K562 (cell line): ENCODE measurements at regions not wholly inside any gene's neighbourhood (a gene's known extent, or its start where the extent isn't known, plus 50 kb on each side); places are given as distances from the start of the nearest gene placed in this dataset.

ENCODE experiments used
- ATAC-seq: fragments of 200-7000 bp; cut with Tn5 transposase; 3 replicates; pipeline ENCODE4 v1.9.1; 2020; ENCODE audit warnings: moderate library complexity
- BruUV-seq: library from RNA; stranded (reverse); fragments of 400-500 nt; replicated peaks from 2 replicates; lab custom pipeline; 2021; lab: Mats Ljungman, UMichigan
- CTCF ChIA-PET: fragments of 300-600 bp; formaldehyde crosslinking; extraction: SDS; loops from one replicate; lab custom pipeline; 2021; ENCODE audit warnings: low intra/inter-chr PET ratio; lab: Yijun Ruan, JAX
- POLR2A ChIA-PET: fragments of 300-600, 350-650 bp; sonication (Branson Sonifier 250); formaldehyde crosslinking; extraction: SDS; loops from one replicate; lab custom pipeline; 2021; ENCODE audit warnings: antibody characterized with exemption, inconsistent platforms; lab: Yijun Ruan, JAX
- DNase-seq, 4 experiments: peaks; one replicate each; pipeline versions ENCODE4 v3.0.0 to v3.0.0-alpha.2; 2011 to 2018; ENCODE audit warnings: low spot score in 3 of 4, mixed read lengths in 3 of 4; ENCODE audit errors: extremely low read depth in 1 of 4
- FAIRE-seq: peaks from 2 replicates; lab custom pipeline; 2011; peaks lifted over from hg19 to GRCh38; lab: Jason Lieb, UNC
- H2AFZ ChIP-seq: 2 replicates; pipeline ENCODE4 v1.6.0; 2011; ENCODE audit warnings: low read depth, low read length, control low read depth, inconsistent platforms
- H3K27ac ChIP-seq: fragments of 200-600 bp; 3 replicates; pipeline ENCODE4 v1.8.0; 2011; ENCODE audit warnings: low read depth, mild to moderate bottlenecking, control low read depth, inconsistent platforms, low read length, moderate library complexity, mixed read lengths; ENCODE audit errors: extremely low read depth
- H3K27me3 ChIP-seq, 2 experiments: fragments of 300-600 bp in 1 of 2; 2 replicates in 1 of 2; 3 replicates in 1 of 2; pipeline versions ENCODE4 v1.6.0 to v1.8.0; 2011; ENCODE audit warnings: inconsistent platforms in 2 of 2, low read length in 2 of 2, mild to moderate bottlenecking in 1 of 2, mixed read lengths in 1 of 2, moderate library complexity in 1 of 2; ENCODE audit not compliant: control insufficient read depth in 2 of 2, insufficient read depth in 2 of 2
- H3K36me3 ChIP-seq: fragments of 300-600 bp; 3 replicates; pipeline ENCODE4 v1.8.0; 2011; ENCODE audit warnings: mild to moderate bottlenecking, low read length, inconsistent platforms; ENCODE audit not compliant: control insufficient read depth, insufficient read depth
- H3K4me1 ChIP-seq, 2 experiments: fragments of 200-600 bp in 1 of 2; replicated peaks in 1 of 2; 2 replicates in 1 of 2; 3 replicates in 1 of 2; pipeline versions ENCODE4 v1.5.1 to v1.8.0; 2011; ENCODE audit warnings: inconsistent platforms in 2 of 2, low read length in 2 of 2, mild to moderate bottlenecking in 1 of 2, mixed read lengths in 1 of 2, moderate library complexity in 1 of 2; ENCODE audit not compliant: control insufficient read depth in 2 of 2, insufficient read depth in 2 of 2
- H3K4me2 ChIP-seq: 2 replicates; pipeline ENCODE4 v1.6.1; 2011; ENCODE audit warnings: low read length, control low read depth, inconsistent platforms, mixed read lengths; ENCODE audit not compliant: insufficient read depth
- H3K4me3 ChIP-seq: fragments of 200-600 bp; sonication (generic), shearing (Covaris generic); 2 replicates; pipeline ENCODE4 v1.5.1; 2016; ENCODE audit warnings: control low read depth, inconsistent platforms
- H3K79me2 ChIP-seq: fragments of 200-600 bp; 3 replicates; pipeline ENCODE4 v1.8.0; 2011; ENCODE audit warnings: low read length, inconsistent platforms; ENCODE audit not compliant: control insufficient read depth, insufficient read depth
- H3K9ac ChIP-seq, 2 experiments: 2 replicates each; pipeline versions ENCODE4 v1.6.0 to v1.6.1; 2011; ENCODE audit warnings: low read depth in 2 of 2, low read length in 2 of 2, control low read depth in 1 of 2, inconsistent platforms in 1 of 2, mild to moderate bottlenecking in 1 of 2, mixed read lengths in 1 of 2; ENCODE audit not compliant: insufficient read depth in 1 of 2
- H3K9me1 ChIP-seq: one replicate; pipeline ENCODE4 v1.6.0; 2011; ENCODE audit warnings: inconsistent platforms, mild to moderate bottlenecking, low read length, moderate library complexity; ENCODE audit not compliant: control insufficient read depth, insufficient read depth
- H3K9me3 ChIP-seq: replicated peaks from 2 replicates; pipeline ENCODE4 v1.5.1; 2011; ENCODE audit warnings: low read depth, low read length, inconsistent platforms; ENCODE audit not compliant: control insufficient read depth, insufficient read depth
- H4K20me1 ChIP-seq: replicated peaks from 2 replicates; pipeline ENCODE4 v1.6.1; 2011; ENCODE audit warnings: low read length, inconsistent platforms, mixed read lengths; ENCODE audit not compliant: control insufficient read depth, insufficient read depth
- ELF1 ChIP-seq: fragments of 200-800 bp; sonication (Bioruptor generic); IDR thresholded peaks from 2 replicates; pipeline ENCODE4 v1.6.1; 2016; ENCODE audit warnings: missing genetic modification characterization, missing compliant biosample characterization
- KLF16 ChIP-seq: IDR thresholded peaks from 2 replicates; pipeline ENCODE4 v1.6.1; 2016; ENCODE audit warnings: antibody characterized with exemption
- NR2C1 ChIP-seq, 2 experiments: fragments of 450-650 bp; IDR thresholded peaks; 2 replicates each; pipeline ENCODE4 v1.6.1; 2017; ENCODE audit warnings: mild to moderate bottlenecking in 2 of 2, antibody characterized with exemption in 1 of 2, inconsistent platforms in 1 of 2, missing compliant biosample characterization in 1 of 2, missing genetic modification characterization in 1 of 2
- USF2 ChIP-seq: sonication (generic); formaldehyde crosslinking; IDR thresholded peaks from 2 replicates; pipeline ENCODE4 v1.5.0; 2020; ENCODE audit warnings: missing genetic modification reagents
- WGBS: fragments of 100-300 bp; shearing (Covaris generic); methylation state at CpG from one replicate; pipeline ENCODE4 v1.1.6; 2016; ENCODE audit warnings: low coverage, mixed read lengths; ENCODE audit not compliant: insufficient coverage; ENCODE audit errors: missing lambda C conversion rate; 5-methylcytosine and 5-hydroxymethylcytosine counted together
- in situ Hi-C: fragments of 300-500 bp; cut with MboI; formaldehyde crosslinking; loops from 4 replicates; pipeline ENCODE4 v1.15.0; 2018; ENCODE audit warnings: inconsistent platforms, mixed read lengths
- intact Hi-C: fragments of 100-400 bp; cut with micrococcal nuclease; formaldehyde crosslinking; loops from 2 replicates; pipeline ENCODE4 v1.14.2; 2022

GRCh38 chr5:6006838-6007314 is 371.5 kb downstream of the MED10 start (continued):
- TF ChIP-seq USF2 (CRISPR knock-in tag) (no peak), KLF16 (no peak), ELF1 (no peak)

GRCh38 chr5:6003040-6003825 is 375.1 kb downstream of the MED10 start:
- Histone ChIP-seq H3K27ac (no peak overlapping the region), H3K4me1 (no peaks in the 10 kb centered on the region), H3K9ac (no peak overlapping the region), H3K4me2 (no peak overlapping the region), H2AFZ (no peak overlapping the region), H3K4me3 (no peak overlapping the region), H3K9me1 (no peaks in the 10 kb centered on the region), H4K20me1 (no peaks in the 10 kb centered on the region), H3K9me3 (no peaks in the 10 kb centered on the region), H3K27me3 (peaks cover 0 to 7% of the 10 kb centered on the region in 2 experiments; a peak in 2 of 5 replicates), H3K36me3 (no peaks in the 10 kb centered on the region), H3K79me2 (no peaks in the 10 kb centered on the region)
- ChIA-PET POLR2A (interaction anchor here (0.6 to 0.8 kb wide), 2 partner anchors 24 to 508 kb away, joined by 3 to 4 read pairs; no protein-coding TSS in a partner anchor), CTCF (no interaction called here)
- intact Hi-C loops (no loop called here), in situ Hi-C loops (no loop called here)
- WGBS, result 1% methylated on average over 11 of the region's 11 CpGs
- ATAC-seq (no peak), FAIRE-seq (no peak), DNase-seq (no peak)
- no peak for TF ChIP-seq NR2C1 (IDR thresholded peaks at IDR 0.05)
- TF ChIP-seq NR2C1 (tag; IDR thresholded peaks at IDR 0.05), result no peak
- no TSS peak for BruUV-seq
